ENCODE measurements at regions not wholly inside any gene's neighbourhood (a gene's known extent, or its start where the extent isn't known, plus 50 kb on each side); places are given as distances from the start of the nearest gene placed in this dataset.

GRCh38 chr1:5105744-5106143 lies 451.3 kb downstream of the AJAP1 start:
- TF ChIP-seq EZH2 (IDR thresholded peaks at IDR 0.05; ENCODE audit: low read length, unreplicated experiment) (no peak), CTCF (conservative IDR thresholded peaks at IDR 0.05; ENCODE audit: low read depth, low read length) (no peak)
